Caki2 (cell line): ENCODE measurements at regions not wholly inside any gene's neighbourhood (a gene's known extent, or its start where the extent isn't known, plus 50 kb on each side); places are given as distances from the start of the nearest gene placed in this dataset.
A peak's percentile ranks its signal among the peaks of the same experiment; 100 is the strongest.

Source experiments
- DNase-seq: peaks from one replicate; pipeline ENCODE4 v3.0.0-alpha.2; 2015; ENCODE audit warnings: low read depth
- in situ Hi-C: cut with HindIII; loops from 2 replicates; pipeline ENCODE4 v1.10.0; 2016; ENCODE audit warnings: low sequenced_read_pairs, low pct_unique_long_range_greater_than_20kb, mixed read lengths

DNA sequence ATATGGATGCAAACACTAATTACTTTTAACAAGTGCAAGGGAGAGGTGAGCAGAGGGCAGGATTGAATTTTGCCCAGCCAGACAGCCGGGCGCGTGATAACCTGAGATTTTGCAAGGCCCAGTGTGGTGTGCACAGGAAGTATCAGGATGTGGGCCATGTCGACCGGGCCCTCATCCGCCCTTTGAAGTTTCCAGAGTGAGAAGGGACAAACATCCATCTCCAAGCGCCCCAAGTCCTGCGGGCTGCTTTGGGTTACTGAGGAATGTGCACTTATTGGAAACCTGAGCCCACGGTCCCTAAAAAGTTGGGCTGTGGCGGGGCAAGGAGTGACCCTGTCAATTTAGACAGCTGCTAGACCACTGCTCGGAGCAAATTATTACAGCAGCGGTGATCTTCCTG, 272.2 kb upstream of the IRX2 start:
- in situ Hi-C loops = no loop called here
- DNase-seq = no peak

GRCh38 chr5:3022665-3023064, 271.2 kb upstream of the IRX2 start:
- in situ Hi-C loops = no loop called here
- no peak for DNase-seq

DNA sequence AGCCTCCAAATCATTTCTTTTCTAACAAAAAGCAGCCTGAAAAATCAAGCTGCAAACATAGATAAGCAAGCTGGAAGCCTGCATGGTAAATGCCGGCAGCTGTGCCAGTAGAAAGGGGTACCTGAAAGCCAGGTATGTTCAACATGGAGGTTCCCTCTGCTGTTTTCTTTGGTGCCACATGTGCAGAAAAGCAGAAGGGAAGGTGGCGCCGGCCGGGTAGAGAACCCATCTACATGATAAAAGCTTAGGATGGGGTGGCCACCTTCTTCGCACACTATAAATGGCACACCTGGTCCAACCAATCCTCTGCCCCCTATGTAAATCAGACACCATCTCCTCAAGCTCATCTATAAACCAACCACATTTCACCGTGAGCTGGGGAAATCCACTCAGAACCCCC, 268.9 kb upstream of the IRX2 start:
- in situ Hi-C loops = no loop called here
- no peak for DNase-seq

DNA sequence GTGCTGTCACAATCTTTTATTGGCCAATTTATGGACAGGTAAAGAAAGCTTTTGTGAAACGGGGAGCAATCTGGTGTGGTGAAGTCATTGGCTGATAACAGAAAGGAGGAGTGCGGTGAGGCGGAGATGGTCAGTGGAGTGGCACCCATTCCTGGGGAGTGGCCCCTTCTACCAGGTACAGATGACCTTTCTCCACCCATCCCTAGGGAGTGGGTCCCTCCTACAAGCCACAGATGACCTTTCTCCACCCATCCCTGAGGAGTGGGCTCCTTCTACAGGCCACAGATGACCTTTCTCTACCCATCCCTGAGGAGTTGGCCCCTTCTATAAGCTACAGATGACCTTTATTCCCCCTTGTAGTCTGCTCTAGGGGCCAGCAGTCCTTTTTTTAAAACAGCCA, 267.6 kb upstream of the IRX2 start:
- DNase-seq = no peak
- in situ Hi-C loops = no loop called here

DNA sequence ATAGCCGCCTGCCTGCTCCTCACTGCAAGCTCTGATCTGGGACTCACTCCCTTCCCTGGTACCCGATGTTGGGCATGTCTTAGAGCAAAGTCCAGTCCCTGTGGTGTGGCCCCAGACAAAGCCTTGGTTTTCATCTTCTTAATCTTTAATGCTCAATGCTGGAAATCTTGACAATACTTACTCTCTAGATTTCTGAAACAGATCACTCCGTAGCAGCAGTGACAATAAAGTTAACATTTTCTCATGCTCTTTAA, 260.2 kb upstream of the IRX2 start:
- in situ Hi-C loops = no loop called here

GRCh38 chr5:3010953-3011763, 259.7 kb upstream of the IRX2 start:
- in situ Hi-C loops = no loop called here

More for the DNA sequence above, 260.2 kb upstream of the IRX2 start:
- no peak for DNase-seq

DNA sequence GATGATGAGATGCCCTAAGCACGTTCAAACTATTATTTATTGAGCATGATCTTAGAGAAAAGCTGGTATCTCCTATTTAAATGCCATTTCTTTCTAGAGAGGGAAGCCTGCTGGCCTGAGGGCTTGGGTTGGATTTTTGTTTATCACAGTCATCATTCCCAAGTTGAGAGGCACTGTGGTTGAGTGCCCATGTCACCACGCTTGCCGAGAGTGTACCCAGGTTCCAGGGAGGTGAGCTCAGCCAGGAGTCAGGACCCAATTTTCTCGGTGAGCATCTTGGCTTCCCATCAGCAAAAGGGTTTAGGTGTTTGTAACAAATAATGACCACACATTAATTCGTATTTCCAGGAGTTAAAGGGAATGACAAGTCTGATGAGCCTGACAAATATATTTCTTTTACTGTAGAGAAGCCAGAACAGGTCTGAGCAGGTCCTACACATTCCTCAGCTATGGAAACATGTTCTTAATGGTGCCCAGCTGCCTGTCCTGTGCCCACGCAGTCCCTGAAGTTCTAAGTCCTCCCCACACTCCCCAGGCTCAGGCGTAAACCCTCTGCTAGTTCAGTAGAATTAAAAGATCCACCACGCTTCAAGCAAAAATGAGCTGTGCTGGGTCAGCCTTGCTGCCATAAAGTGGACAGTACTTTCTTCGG, 258.9 kb upstream of the IRX2 start:
- in situ Hi-C loops = no loop called here
- DNase-seq = no peak

More at GRCh38 chr5:3010953-3011763, 259.7 kb upstream of the IRX2 start:
- no peak for DNase-seq

- no peak for DNase-seq
- in situ Hi-C loops = no loop called here
Measured at GRCh38 chr5:3009605-3010004, 258.1 kb upstream of the IRX2 start.

DNA sequence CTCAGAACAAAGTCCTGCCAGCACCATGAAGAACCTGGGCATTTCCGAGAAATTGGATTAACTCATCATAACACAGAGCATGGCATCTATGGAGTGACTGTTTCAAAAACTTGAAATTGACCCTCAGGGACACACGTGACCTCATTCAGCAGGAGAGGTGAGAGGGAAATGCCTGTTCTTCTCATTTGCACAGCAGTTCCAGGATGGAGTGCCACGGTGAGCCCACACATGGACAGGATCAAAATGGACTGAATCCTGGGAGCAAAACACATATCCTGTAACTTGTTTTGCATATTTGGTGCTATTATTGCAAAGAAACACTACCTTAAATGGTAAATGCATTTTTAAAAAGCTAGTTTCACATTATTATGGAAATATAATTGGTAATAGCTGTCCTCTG, 256.1 kb upstream of the IRX2 start:
- in situ Hi-C loops = no loop called here
- no peak for DNase-seq

DNA sequence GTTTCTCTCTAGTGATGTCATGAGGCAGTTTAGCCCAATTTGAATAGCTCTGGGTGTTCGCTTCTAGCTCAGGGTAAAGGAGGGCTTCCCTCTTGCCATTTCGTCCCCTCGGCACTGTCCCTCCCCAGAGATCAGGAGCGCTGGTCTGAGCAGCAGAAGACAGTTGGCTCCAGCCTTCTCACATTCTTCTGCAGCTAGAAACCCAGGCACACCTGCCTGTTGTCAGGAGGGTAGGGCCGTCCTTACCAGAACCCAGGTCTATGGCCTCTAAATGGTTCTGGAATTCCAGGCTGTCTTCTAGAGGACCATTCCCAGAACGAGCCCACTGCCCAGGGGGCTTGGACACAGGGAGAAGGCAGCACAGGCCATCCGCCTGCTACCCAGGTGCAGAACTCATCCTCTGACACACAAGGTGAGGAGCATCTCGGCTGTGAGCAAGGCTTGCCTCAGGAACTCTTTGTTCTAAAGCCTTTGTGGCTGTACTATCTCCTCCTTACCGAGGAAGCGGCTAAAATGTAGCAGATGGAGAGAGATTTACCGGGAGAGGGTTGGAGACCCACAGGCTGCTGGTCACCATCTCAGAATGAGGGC, 255.6 kb upstream of the IRX2 start:
- in situ Hi-C loops = no loop called here
- no peak for DNase-seq

DNA sequence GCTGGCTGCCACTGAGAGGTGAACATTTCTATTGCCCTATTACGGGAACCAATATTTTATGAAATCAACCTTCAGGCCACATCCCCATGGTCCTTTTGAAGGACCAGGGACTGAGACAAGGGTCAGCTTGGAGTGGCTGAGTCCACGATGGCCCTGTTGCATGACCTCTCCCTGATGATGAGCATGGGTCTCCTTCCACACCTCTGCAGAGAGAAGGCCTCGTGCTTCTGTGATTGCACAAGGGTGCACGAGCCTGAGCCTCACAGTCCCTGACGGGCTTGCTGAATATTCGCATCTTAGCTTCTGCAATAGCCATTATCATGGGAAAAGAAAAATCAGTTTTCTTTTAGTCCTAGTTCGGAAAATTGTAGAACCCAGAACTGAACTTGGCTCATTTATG, 255.0 kb upstream of the IRX2 start:
- no peak for DNase-seq
- in situ Hi-C loops = no loop called here

DNA sequence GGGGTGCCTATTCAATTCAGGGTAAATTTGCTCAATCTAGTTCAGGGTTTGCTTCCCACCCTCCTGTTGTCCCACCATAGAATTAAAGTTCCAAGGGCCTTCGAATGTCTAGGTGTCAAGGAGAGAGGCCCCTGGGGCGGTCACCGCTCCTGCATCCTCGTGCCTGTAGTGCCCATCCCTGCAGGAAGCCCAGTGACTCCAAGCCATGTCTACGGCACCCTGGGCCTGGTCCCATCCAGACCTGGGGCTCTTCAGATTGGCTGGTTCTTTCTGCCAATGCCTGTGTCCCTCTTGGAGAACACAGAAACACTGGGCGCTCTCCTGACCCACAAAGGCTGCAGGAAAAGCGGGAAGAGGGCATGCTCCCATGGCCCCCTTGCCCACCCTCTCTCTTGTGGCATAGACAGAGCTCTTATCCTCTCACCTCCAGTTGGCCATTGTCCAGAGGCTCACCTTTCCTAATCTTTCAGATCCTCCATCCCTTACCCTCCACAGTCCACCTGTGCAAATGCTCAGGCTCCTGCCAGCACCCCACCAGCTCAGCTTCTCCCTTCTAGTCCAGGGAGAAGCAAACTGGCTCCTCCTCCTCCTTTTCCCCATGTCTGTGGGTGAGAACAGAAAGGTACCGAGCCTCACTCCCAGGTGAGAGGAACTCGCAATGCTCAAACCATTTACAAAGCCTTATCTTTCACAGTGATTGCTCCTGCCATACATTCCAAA, 253.0 kb upstream of the IRX2 start:
- in situ Hi-C loops = no loop called here
- DNase-seq = no peak

DNA sequence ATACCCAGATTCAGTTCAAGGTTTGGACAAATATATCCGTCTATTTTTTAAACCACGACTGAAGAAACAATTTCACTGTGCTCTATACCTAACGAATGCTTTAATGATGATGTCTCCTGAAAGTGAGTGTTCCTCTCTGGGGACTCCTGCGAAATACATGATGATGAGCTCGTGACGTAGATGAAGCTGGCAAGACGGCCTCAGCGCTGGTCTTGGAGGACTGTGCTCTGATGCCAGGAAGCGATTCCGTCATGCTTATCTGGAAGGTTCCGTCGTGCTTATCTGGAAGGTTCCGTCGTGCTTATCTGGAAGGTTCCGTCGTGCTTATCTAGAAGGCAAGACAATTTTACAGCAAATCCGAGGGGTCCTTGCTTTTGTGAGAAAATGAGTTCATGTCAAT, 250.8 kb upstream of the IRX2 start:
- no peak for DNase-seq
- in situ Hi-C loops = no loop called here

GRCh38 chr5:3000631-3001030, 249.2 kb upstream of the IRX2 start:
- in situ Hi-C loops = no loop called here

DNA sequence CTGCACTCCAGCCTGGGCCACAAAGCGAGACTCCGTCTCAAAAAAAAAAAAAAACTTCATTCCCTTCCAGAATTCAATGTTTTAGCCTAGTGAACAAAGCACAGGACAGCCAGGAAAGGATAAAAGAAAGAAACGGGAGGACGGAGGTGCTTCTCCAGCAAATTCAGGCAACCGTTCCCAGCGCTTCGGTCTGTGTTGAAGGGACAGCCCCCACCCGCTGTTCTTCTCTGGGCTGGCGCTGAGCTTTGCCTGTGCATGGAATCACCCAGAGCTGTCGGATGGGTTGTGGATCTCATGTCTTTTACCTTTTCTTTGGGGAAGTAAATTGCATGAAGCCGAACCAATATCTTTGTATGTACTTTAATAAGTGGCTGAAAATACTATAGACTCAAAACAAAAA, 248.4 kb upstream of the IRX2 start:
- in situ Hi-C loops = no loop called here
- no peak for DNase-seq

More at GRCh38 chr5:3000631-3001030, 249.2 kb upstream of the IRX2 start:
- no peak for DNase-seq

GRCh38 chr5:2998106-2998505, 246.6 kb upstream of the IRX2 start:
- DNase-seq = no peak

DNA sequence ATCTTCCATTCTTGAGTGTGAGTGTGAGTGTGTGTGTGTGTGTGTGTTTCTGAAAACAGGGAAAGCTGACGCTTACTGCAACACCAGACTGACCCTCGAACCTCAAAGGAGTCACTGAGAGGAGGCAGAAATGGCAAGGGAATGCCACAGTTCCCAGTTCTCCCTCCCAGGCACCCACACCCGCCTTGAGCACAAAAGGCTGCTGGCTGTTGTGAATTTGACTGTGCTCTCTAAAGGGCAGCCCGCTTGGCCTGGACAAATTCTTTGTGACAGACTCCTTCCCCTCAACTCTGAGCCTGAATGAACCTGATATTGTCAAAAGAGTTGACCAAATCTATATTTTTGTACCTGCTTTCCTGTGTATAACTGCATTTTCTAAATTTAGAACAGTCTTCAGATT, 245.7 kb upstream of the IRX2 start:
- in situ Hi-C loops = no loop called here
- DNase-seq = no peak

More at GRCh38 chr5:2998106-2998505, 246.6 kb upstream of the IRX2 start:
- in situ Hi-C loops = no loop called here

DNA sequence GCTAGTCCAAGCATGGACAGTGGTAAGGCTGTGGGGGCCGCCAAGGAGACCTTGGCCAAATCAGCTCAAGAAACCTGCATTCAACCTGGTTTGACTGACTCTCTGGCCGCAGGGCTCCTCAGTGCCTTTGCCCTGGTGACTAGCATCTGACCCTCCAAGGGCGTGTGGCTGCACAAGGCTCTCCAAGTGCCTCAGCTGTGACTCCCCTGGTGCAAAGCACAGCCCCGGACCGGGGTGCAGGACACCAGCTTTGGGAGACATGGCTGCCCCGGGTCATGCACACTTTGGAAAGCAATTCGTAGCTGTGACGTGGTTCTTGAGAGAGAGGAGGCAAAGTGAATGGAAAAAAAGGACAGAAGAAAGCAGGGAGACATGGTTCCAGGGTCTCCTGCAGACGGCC, 245.2 kb upstream of the IRX2 start:
- DNase-seq = no peak
- in situ Hi-C loops = no loop called here

GRCh38 chr5:2996248-2996647, 244.8 kb upstream of the IRX2 start:
- in situ Hi-C loops = no loop called here
- peak; percentile 14 for DNase-seq
